T47D (cell line): ENCODE measurements at regions not wholly inside any gene's neighbourhood (a gene's known extent, or its start where the extent isn't known, plus 50 kb on each side); places are given as distances from the start of the nearest gene placed in this dataset.
"Not testable (repeated sequence)": the region's sequence is repeated elsewhere in the genome, so short reads cannot be mapped to it uniquely, and the experiment has no call there.

Experiments
- DNase-seq, 2 experiments: peaks; one replicate each; pipeline versions ENCODE4 v3.0.0 to v3.0.0-alpha.2; 2011 to 2012; ENCODE audit warnings: low read depth in 1 of 2, low spot score in 1 of 2
- JUND ChIP-seq: IDR thresholded peaks from 2 replicates; pipeline ENCODE4 v1.6.1; 2012; ENCODE audit warnings: low read depth
- in situ Hi-C: cut with HindIII; loops from 2 replicates; pipeline ENCODE4 v1.10.0; 2016; ENCODE audit warnings: low sequenced_read_pairs, low pct_unique_long_range_greater_than_20kb

DNA sequence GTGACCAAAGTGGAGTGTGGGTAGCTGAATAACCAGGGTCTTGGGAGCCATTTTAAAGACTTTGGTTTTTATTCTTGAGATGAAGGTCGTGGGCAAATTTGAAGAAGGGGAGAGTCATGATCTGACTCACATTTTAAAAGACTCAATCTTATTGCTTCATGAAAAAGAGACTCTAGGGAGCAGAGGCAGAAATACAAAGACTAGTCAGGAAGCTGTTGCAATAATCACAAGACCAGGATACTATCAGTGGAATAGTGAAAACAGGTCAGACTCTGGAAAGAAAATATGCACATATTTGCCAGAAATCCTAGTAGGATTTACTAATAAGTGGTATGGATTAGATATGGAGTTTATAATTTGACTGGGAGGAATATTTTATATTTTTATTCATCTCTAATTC, 448.4 kb downstream of the RAPGEF2 start:
- no peak for TF ChIP-seq JUND
- in situ Hi-C loops = no loop called here
- DNase-seq = no peak

DNA sequence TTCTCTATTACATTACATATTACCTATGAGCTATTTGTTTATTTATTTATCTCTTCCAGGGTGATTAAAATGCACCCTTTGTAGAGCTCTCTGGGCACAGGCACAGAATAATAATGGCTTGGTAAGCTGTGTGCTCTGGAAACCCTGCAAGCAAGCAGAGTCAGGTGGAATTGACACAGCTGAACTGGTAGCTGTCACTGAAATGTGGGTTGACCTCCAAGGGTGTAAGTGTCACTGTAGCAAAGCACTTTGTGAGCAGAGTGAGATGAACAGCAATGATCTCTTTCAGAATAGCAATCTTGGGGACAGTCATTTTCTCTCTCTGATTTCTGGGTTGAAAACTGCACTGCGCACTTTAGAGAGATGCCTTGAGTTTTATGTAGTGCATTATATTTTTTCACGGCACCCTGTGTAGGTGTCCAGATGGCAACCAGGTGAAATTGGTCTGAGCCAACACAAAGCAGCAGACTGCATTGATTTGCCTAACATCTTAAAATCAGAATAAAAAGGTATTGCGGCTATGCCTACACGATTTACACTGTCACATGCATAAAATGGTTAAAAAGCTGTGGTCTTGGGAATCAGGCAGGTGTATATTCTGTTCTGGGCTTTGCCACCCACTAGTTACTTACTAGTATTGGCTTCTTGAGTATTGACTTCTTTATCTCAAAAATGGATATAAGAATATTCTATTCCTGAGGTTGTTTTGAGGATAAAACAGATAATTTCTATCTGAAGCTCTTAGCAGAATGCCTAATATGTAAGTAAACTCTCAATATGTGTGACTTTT, 450.3 kb downstream of the RAPGEF2 start:
- in situ Hi-C loops = no loop called here
- no peak for DNase-seq
- no peak for TF ChIP-seq JUND

DNA sequence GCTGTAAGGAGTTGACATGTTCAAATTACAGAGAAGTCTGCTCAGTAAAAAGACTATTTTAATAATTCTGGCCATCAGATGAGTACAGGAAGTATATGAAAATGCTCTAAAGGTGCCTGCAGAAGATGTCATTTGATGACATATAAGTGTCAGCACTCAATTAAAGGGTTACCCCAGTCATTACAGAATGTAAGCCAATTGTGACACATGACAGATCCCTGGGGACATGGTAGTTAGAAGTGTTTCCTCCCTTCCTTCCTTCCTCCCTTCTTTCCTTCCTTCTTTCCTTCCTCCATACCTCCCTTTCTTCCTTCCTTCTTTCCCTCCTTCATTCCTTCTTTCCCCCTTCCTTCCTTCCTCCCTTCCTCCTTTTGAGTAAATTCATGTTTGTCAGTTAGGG, 453.0 kb downstream of the RAPGEF2 start:
- in situ Hi-C loops = no loop called here
- DNase-seq = no peak
- TF ChIP-seq JUND = no peak

DNA sequence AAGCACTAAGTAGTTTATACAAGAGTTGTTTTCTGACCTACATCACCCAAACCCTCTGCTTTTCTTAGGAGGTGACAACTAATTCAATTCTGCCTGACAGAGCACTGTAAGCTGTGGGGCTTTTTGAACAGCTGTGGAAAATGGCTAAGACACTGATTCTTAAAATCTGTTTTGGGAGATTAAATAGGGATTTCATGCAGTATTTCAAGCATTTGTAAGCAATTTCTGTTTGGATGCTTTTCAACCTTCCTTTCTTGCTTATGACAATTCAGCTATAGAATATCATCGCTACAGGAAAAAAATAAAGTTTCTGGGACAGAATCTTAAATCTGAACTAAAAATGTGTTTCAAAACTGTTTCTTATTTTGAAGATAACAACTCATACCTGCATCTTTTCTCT, 459.5 kb downstream of the RAPGEF2 start:
- no peak for TF ChIP-seq JUND
- no peak for DNase-seq
- in situ Hi-C loops = no loop called here

DNA sequence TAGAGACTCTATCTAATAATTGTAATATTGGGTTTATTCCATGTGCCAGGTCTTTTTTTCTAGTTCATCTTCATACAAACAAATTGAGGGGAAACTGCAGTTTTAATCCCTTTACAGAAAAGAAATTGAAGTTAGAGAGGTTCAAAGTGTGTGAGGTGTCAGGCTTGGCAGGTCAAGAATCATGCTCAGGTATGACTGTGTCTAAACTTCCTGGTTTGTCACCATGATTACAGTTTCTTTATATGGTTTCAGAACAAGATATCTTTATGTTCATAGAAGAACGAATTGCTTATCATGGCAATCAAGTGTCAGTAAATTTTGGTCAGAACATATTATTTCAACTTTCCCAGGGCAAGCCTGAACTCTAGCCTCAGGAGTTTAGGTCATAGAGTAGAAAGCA, 460.4 kb downstream of the RAPGEF2 start:
- no peak for TF ChIP-seq JUND
- in situ Hi-C loops = no loop called here
- no peak for DNase-seq

DNA sequence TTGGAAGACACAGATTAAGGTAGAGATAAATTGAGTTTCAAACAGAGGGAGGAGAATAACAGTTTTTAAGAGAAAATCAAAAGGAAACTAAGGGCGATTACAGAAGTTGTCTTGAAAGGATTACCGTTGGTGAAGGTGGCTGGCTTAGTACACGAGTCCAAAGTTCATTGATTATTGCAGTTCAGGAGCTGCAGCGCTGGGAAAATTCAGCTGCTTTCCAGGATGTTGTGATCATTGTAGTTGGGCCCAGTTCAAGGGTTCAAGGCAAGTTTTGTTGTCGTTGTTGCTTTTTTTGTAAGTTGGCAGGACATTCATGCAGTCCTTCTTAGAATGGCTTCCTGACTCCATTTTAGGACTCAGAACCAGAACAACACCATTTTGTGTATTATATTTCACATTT, 461.7 kb downstream of the RAPGEF2 start:
- in situ Hi-C loops = no loop called here
- DNase-seq = no peak
- TF ChIP-seq JUND = no peak

DNA sequence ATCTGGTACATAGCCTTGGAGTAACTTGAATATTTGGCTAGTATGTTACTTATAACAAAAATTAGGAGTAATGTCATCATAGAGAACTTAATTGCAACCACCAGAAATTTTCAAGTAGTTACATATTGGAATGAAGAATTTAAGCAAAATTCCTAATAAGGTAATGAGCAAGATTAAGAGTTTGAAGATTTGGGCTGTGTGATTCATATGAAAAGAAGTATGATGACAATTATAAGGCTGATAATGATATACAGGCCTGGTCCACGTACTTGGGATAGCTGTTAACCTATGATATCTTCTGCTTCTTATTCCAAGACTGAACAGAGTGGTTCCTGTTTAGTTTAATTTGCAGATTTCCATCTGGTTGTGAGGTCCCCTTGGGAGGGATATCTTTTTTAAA, 463.9 kb downstream of the RAPGEF2 start:
- in situ Hi-C loops = no loop called here
- no peak for TF ChIP-seq JUND
- no peak for DNase-seq

DNA sequence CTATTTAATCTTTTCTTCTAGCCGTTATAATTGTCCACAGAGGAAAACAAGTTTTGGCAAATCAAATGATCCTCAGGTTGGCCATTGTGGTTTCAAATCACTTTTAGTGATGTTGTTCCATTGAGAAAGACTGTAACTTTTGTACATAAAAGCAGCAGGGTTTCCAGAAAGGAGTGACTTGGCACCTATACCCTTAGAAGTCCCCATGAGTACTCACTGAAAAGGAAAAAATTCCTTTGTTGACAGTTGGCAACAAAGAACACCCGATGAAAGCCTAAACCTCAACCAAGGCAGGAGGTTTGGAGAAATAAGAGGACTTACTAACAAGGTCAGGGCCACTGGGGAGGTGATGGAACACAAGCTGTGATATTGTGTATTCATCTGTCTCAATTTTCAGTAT, 474.4 kb downstream of the RAPGEF2 start:
- no peak for DNase-seq
- in situ Hi-C loops = no loop called here
- no peak for TF ChIP-seq JUND

DNA sequence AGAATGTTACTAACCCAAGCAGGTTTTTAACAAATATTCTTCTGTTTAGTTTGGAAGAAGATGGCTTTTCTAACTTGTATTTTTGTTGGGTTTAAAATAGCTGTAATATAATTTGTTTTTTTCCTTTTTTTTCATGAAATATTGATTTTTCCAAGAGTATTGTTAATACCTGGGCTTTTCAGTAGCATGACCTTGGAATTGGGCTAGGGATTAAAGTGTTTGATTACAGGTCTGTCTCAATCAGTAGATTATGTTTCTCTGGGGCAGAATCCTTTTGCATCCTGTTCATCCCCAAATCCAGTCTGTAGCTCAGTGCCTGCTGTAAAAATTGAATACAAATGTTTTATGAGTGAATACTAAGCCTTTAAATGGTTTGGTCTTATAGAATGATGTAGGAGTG, 479.8 kb downstream of the RAPGEF2 start:
- in situ Hi-C loops = no loop called here
- TF ChIP-seq JUND = no peak
- DNase-seq = no peak

DNA sequence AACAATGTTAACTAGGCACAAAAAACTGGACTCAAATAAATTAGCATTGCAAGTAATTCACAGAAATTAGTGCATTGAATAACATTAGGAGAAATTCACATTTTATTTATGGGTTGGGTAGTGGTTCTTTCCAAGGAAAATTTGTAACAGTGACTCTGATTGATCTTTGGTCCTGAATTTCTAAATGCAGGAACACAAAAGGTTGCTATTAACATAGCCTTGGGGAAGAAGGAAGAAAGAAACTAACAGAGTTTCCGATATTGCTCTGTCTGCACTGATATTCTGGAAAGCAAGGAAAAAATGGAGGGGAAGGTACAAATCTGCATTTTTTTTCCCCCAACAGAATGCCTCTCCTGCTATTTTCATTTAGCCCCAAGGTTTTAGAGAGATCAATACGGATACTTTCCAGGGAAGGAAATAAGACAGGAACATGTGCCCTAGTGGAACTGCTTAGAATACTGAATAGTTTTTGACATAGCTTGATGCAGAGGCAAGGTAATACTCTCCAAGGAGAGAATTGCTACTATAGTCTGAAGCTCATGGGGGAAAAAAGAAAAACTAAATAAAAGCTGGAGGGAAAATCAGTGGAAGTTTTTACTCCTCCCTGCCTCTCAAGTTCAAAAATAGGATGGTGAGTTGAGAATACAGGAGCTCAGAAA, 490.1 kb downstream of the RAPGEF2 start:
- in situ Hi-C loops = no loop called here
- no peak for DNase-seq
- no peak for TF ChIP-seq JUND

DNA sequence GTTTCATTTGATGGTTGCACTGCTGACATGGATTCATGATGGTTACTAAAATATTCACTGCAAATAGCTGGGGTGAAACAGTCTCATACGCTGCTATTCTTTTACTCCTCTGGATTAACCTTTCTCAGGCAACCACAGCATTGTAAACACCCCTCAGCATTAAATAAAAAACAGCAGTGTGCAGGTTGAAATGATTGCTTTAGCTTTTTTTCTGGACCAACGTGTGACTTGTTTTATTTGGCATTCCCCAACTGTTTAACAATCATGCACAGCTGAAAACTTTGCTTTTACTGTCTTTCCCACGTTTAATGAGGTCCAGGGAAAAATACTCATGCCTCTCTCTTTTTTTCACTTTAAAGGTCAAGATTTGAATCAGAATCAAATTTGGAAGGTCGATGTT, 490.8 kb downstream of the RAPGEF2 start:
- DNase-seq = peak in 1 of 2 experiments; percentile 17
- TF ChIP-seq JUND = no peak
- in situ Hi-C loops = no loop called here

DNA sequence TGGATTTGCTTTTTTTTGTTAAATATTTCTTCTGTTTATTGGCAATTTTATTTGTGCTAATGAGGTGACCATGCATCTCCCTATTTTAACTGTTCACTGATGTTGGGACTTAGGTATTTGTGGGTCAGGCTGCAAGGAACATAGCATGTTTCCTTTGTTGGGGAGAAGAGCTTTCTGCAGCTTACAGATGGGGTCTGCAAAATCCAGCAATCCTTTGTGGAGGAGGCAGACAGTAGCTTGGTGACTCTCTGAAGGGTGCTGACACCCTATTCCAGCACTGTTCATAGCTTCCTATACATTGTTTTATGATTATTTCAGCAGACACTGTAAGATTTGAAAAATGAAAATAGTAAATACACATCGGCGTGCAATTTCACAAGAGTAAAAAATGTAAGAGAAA, 491.7 kb downstream of the RAPGEF2 start:
- no peak for TF ChIP-seq JUND
- DNase-seq = no peak
- in situ Hi-C loops = no loop called here

DNA sequence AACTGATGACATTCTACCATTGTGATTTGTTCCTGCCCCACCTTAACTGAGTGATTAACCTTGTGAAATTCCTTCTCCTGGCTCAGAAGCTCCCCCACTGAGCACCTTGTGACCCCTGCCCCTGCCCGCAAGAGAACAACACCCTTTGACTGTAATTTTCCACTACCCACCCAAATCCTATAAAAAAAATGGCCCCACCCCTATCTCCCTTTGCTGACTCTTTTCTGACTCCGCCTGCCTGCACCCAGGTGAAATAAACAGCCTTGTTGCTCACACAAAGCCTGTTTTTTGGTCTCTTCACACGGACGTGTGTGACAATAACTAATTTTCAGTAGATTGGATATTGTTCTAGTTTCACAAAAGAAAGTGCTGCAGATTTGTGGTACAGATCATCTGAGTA, 492.2 kb downstream of the RAPGEF2 start:
- in situ Hi-C loops = not testable (repeated sequence)

DNA sequence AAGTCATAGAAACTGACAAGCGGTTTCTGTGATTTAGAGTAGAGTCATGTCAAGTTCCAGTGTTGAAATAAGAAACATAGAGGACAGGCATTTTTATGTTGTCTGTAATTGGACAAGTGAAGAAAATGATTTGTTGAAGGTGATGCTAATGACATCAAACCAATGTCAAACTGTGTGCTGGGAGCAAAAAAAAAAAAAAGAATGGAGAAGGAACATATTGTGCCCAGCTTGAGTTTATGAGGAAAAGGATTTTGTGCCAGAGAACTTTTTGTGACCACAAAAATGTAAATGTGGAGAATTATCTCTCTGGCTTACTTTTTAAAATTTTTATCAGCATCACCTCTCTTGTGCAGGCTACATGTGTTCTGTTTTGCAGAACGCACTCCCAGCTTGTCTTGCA, 495.7 kb downstream of the RAPGEF2 start:
- in situ Hi-C loops = no loop called here
- no peak for DNase-seq
- no peak for TF ChIP-seq JUND

More for the DNA sequence above, 492.2 kb downstream of the RAPGEF2 start:
- not testable (repeated sequence) for DNase-seq
